ENCODE measurements at regions not wholly inside any gene's neighbourhood (a gene's known extent, or its start where the extent isn't known, plus 50 kb on each side); places are given as distances from the start of the nearest gene placed in this dataset.

DNA sequence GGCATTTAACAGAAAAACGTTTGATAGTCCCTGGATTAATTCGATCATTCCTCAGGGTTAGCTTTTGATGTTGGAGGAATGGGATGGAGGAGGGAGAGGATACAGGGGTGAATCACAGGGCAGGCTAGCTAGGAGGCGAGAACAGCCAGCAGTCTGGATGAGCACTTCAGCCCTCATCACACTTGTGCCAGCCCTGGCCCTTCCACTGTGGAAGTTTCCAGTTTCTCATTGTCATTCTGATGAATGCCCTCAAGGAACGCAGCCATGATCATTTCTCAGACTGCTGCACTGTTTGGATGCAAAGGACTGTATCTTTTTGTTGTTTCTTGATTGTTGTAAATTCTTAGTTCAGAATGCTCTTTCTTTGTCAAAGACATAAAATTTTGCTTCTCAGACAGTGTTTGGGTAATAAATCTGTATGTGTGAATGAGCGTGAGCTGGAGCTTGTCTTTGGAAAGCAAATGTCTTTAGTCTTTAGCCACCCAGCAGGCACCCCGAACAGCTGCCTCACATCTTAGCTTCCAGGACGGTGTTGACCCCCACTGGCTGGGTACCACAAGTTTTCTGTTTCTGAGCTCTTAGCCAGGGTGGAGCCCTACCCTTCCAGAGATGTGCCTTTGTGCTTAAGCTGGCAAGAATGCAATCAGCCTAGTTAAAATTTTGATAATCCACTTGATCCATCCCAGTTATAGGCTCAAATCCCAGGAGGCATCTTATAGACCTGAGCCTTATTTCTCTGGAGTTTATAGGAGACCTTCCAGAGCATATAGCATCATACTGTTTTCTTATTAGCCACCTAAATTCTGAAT, 121.1 kb downstream of the PDCD6IP start:
- ChIA-PET POLR2A (no interaction called here), CTCF (interaction anchor here (2.3 kb wide), 1 partner anchor 11 kb away, joined by 5 read pairs; no protein-coding TSS in a partner anchor)
- H3K36me3 ChIP-seq (ENCODE audit: control insufficient read depth in 4 of 4, insufficient read depth in 4 of 4, low read length in 3 of 4) = no peaks in the 10 kb centered on the region
- no peak for DNase-seq
- peaks cover 0 to 3% (median 0%) of the 10 kb centered on the region in 5 experiments for H3K9me3 ChIP-seq (ENCODE audit: control extremely low read depth in 1 of 5, control insufficient read depth in 4 of 5, insufficient read depth in 2 of 5, low read depth in 1 of 5, low read length in 4 of 5)
- no peaks in the 10 kb centered on the region for H3K27me3 ChIP-seq (replicated peaks in 2 of 5; ENCODE audit: control insufficient read depth in 4 of 5, insufficient read depth in 5 of 5, low read length in 4 of 5)
- 92% methylated on average over 4 of the region's 7 CpGs for WGBS (ENCODE audit: insufficient coverage)
- no peak overlapping the region for H3K27ac ChIP-seq (ENCODE audit: insufficient read depth in 1 of 2, low read depth in 1 of 2, low read length in 2 of 2, poor library complexity in 1 of 2, severe bottlenecking in 2 of 2)
- no peak overlapping the region for H3K4me3 ChIP-seq (ENCODE audit: control insufficient read depth in 1 of 7, extremely low read depth in 1 of 7, insufficient read depth in 4 of 7, low read depth in 2 of 7, low read length in 6 of 7)
- H3K4me1 ChIP-seq (ENCODE audit: control extremely low read depth in 1 of 4, control insufficient read depth in 4 of 4, insufficient read depth in 4 of 4, low read length in 3 of 4) = peaks cover 11 to 37% (median 31%) of the 10 kb centered on the region in 4 experiments

DNA sequence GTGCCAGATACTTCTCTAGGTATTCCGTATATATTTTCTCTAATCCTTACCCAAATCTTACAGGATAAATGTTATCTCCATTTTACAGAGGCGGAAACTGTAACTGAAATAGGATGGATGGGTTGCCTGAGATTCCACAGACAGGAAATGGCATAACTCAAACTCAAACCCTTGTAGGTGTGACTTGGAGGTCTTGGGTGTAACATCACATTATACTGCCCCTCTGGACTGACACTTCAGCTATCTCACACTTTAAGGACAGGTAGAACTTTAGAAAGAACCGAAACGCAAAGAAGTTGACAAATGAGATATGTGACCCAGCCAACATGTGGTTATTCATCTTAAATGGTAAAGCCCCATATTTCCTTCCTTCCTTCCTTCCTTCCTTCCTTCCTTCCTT, 122.1 kb downstream of the PDCD6IP start:
- WGBS (ENCODE audit: insufficient coverage) = no CpG with 5 or more reads among the region's 4 CpGs
- H3K4me1 ChIP-seq (ENCODE audit: control extremely low read depth in 1 of 4, control insufficient read depth in 4 of 4, insufficient read depth in 4 of 4, low read length in 3 of 4) = peaks cover 11 to 37% (median 25%) of the 10 kb centered on the region in 4 experiments
- POLR2A ChIA-PET = no interaction called here
- H3K27ac ChIP-seq (ENCODE audit: insufficient read depth in 1 of 2, low read depth in 1 of 2, low read length in 2 of 2, poor library complexity in 1 of 2, severe bottlenecking in 2 of 2) = no peak overlapping the region
- CTCF ChIA-PET = interaction anchor here (0.9 to 2.3 kb wide), 2 partner anchors 10 to 12 kb away, joined by 3 to 5 read pairs; no protein-coding TSS in a partner anchor
- no peak overlapping the region for H3K4me3 ChIP-seq (ENCODE audit: control insufficient read depth in 1 of 7, extremely low read depth in 1 of 7, insufficient read depth in 4 of 7, low read depth in 2 of 7, low read length in 6 of 7)
- peaks cover 0 to 3% (median 0%) of the 10 kb centered on the region in 5 experiments for H3K9me3 ChIP-seq (ENCODE audit: control extremely low read depth in 1 of 5, control insufficient read depth in 4 of 5, insufficient read depth in 2 of 5, low read depth in 1 of 5, low read length in 4 of 5)
- no peaks in the 10 kb centered on the region for H3K36me3 ChIP-seq (ENCODE audit: control insufficient read depth in 4 of 4, insufficient read depth in 4 of 4, low read length in 3 of 4)
- DNase-seq = no peak
- H3K27me3 ChIP-seq (replicated peaks in 2 of 5; ENCODE audit: control insufficient read depth in 4 of 5, insufficient read depth in 5 of 5, low read length in 4 of 5) = no peaks in the 10 kb centered on the region

DNA sequence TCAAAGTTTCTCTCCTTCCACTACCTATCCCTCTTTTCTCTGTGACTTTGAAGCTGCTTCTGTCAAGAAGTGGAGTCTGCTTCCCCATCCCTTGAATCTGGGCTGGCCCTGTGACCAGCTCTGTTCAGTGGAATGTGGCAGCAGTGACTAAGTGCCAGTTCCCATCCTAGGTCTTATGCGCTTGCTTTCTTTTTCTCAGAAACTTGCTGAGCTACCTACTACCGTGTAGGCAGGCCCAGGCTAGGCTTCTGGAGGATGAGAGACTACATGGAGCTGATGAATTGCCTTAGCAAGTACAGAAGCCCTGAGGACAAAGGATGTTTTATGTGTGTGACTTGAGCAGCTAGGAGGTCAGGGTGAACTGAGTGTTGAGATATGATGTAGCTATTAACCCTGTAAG, 123.2 kb downstream of the PDCD6IP start:
- WGBS (ENCODE audit: insufficient coverage) = 92% methylated on average over 2 of the region's 2 CpGs
- CTCF ChIA-PET = no interaction called here

DNA sequence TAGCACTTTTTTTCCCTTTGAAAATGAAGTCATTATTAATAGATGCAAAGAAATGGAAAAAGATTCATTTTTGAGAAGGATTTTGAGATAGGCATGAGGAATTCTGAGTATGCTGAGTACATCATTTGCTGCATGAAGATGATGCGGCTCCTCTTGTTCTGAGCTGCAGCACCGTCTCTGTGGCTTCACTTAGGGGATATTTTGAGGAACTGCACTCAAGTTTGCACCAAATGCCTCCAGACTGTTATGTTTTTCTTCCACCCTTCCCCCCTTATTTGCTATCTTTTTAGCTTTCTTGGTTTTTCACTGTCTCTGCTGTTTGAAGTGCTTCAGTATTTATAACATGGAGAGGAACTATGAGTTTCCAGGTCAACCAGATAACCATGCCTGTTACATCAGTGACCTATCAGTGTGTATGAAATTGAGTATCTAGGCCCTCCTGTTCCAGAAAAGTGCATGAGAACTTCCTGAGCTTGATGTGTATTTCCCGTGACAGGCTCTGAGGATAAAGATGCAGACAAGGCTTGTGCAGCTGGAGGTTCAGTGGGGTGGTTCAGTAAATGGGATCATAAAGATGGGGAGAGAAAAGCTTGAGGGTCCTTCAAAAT, 128.7 kb downstream of the PDCD6IP start:
- 60% methylated on average over 1 of the region's 3 CpGs for WGBS (ENCODE audit: insufficient coverage)
- no peak overlapping the region for H3K27ac ChIP-seq (ENCODE audit: insufficient read depth in 1 of 2, low read depth in 1 of 2, low read length in 2 of 2, poor library complexity in 1 of 2, severe bottlenecking in 2 of 2)
- no peak overlapping the region for H3K4me3 ChIP-seq (ENCODE audit: control insufficient read depth in 1 of 7, extremely low read depth in 1 of 7, insufficient read depth in 4 of 7, low read depth in 2 of 7, low read length in 6 of 7)
- no peaks in the 10 kb centered on the region for H3K27me3 ChIP-seq (replicated peaks in 2 of 5; ENCODE audit: control insufficient read depth in 4 of 5, insufficient read depth in 5 of 5, low read length in 4 of 5)
- POLR2A ChIA-PET = no interaction called here
- peak in 1 of 3 donors; percentile 10 for DNase-seq
- CTCF ChIA-PET = interaction anchor here (0.6 to 1.3 kb wide), 3 partner anchors 12 to 43 kb away, joined by 3 read pairs; no protein-coding TSS in a partner anchor
- H3K4me1 ChIP-seq (ENCODE audit: control extremely low read depth in 1 of 4, control insufficient read depth in 4 of 4, insufficient read depth in 4 of 4, low read length in 3 of 4) = no peaks in the 10 kb centered on the region
- H3K9me3 ChIP-seq (ENCODE audit: control extremely low read depth in 1 of 5, control insufficient read depth in 4 of 5, insufficient read depth in 2 of 5, low read depth in 1 of 5, low read length in 4 of 5) = peaks cover 0 to 3% (median 0%) of the 10 kb centered on the region in 5 experiments
- no peaks in the 10 kb centered on the region for H3K36me3 ChIP-seq (ENCODE audit: control insufficient read depth in 4 of 4, insufficient read depth in 4 of 4, low read length in 3 of 4)

More for the DNA sequence above, 123.2 kb downstream of the PDCD6IP start:
- Histone ChIP-seq H3K27me3 (replicated peaks in 2 of 5; ENCODE audit: control insufficient read depth in 4 of 5, insufficient read depth in 5 of 5, low read length in 4 of 5) (no peaks in the 10 kb centered on the region), H3K4me3 (ENCODE audit: control insufficient read depth in 1 of 7, extremely low read depth in 1 of 7, insufficient read depth in 4 of 7, low read depth in 2 of 7, low read length in 6 of 7) (no peak overlapping the region), H3K4me1 (ENCODE audit: control extremely low read depth in 1 of 4, control insufficient read depth in 4 of 4, insufficient read depth in 4 of 4, low read length in 3 of 4) (peaks cover 11 to 37% (median 24%) of the 10 kb centered on the region in 4 experiments), H3K27ac (ENCODE audit: insufficient read depth in 1 of 2, low read depth in 1 of 2, low read length in 2 of 2, poor library complexity in 1 of 2, severe bottlenecking in 2 of 2) (no peak overlapping the region), H3K9me3 (ENCODE audit: control extremely low read depth in 1 of 5, control insufficient read depth in 4 of 5, insufficient read depth in 2 of 5, low read depth in 1 of 5, low read length in 4 of 5) (peaks cover 0 to 3% (median 0%) of the 10 kb centered on the region in 5 experiments), H3K36me3 (ENCODE audit: control insufficient read depth in 4 of 4, insufficient read depth in 4 of 4, low read length in 3 of 4) (no peaks in the 10 kb centered on the region)
- POLR2A ChIA-PET = no interaction called here
- no peak for DNase-seq

DNA sequence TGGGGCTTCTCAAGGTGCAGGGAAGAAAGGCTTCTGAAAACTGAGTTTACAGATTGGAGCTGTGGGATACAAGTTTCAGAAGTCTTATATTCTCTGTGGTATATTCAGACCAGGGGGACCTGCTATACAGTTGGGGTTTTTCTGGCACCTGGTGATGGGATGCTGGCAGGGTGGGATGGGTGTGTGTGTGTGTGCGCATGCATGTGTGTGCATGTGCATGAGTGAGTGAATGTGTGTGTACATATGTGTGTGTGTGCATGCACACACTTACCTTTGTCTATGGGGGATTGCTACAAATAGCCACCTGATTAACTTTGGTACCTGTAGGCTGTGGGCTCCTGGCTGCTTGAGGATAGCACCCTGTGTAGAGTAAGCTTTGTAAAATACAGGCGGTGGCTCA, 131.4 kb downstream of the PDCD6IP start:
- no peak for DNase-seq
- CTCF ChIA-PET = interaction anchor here (1.1 to 2.2 kb wide), 2 partner anchors 10 to 14 kb away, joined by 3 to 5 read pairs; no protein-coding TSS in a partner anchor
- Histone ChIP-seq H3K9me3 (ENCODE audit: control extremely low read depth in 1 of 5, control insufficient read depth in 4 of 5, insufficient read depth in 2 of 5, low read depth in 1 of 5, low read length in 4 of 5) (no peaks in the 10 kb centered on the region), H3K27ac (ENCODE audit: insufficient read depth in 1 of 2, low read depth in 1 of 2, low read length in 2 of 2, poor library complexity in 1 of 2, severe bottlenecking in 2 of 2) (no peak overlapping the region), H3K4me1 (ENCODE audit: control extremely low read depth in 1 of 4, control insufficient read depth in 4 of 4, insufficient read depth in 4 of 4, low read length in 3 of 4) (peaks cover 0 to 3% (median under 1%) of the 10 kb centered on the region in 4 experiments), H3K4me3 (ENCODE audit: control insufficient read depth in 1 of 7, extremely low read depth in 1 of 7, insufficient read depth in 4 of 7, low read depth in 2 of 7, low read length in 6 of 7) (no peak overlapping the region), H3K36me3 (ENCODE audit: control insufficient read depth in 4 of 4, insufficient read depth in 4 of 4, low read length in 3 of 4) (no peaks in the 10 kb centered on the region), H3K27me3 (replicated peaks in 2 of 5; ENCODE audit: control insufficient read depth in 4 of 5, insufficient read depth in 5 of 5, low read length in 4 of 5) (no peaks in the 10 kb centered on the region)
- WGBS (ENCODE audit: insufficient coverage) = 90% methylated on average over 2 of the region's 2 CpGs
- POLR2A ChIA-PET = no interaction called here

DNA sequence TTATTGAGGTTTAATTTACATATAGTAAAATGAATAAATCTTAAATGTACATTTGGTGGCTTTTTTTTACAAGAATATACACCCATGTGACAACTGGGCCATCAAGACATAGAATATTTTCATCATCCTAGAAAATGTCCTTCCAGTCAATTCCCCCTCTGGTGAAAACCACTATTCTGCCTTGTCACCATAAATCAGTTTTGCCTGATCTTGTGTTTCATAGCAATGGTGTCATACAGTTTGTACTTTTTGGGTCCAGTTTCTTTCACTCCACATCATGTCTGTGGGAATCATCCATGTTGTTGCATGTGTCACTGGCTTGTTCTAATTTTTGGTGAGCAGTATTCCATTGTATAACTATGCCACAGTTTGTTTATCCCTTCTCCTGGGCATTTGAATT, 133.1 kb downstream of the PDCD6IP start:
- Histone ChIP-seq H3K27me3 (replicated peaks in 2 of 5; ENCODE audit: control insufficient read depth in 4 of 5, insufficient read depth in 5 of 5, low read length in 4 of 5) (no peaks in the 10 kb centered on the region), H3K4me3 (ENCODE audit: control insufficient read depth in 1 of 7, extremely low read depth in 1 of 7, insufficient read depth in 4 of 7, low read depth in 2 of 7, low read length in 6 of 7) (no peak overlapping the region), H3K36me3 (ENCODE audit: control insufficient read depth in 4 of 4, insufficient read depth in 4 of 4, low read length in 3 of 4) (no peaks in the 10 kb centered on the region), H3K9me3 (ENCODE audit: control extremely low read depth in 1 of 5, control insufficient read depth in 4 of 5, insufficient read depth in 2 of 5, low read depth in 1 of 5, low read length in 4 of 5) (no peaks in the 10 kb centered on the region), H3K27ac (ENCODE audit: insufficient read depth in 1 of 2, low read depth in 1 of 2, low read length in 2 of 2, poor library complexity in 1 of 2, severe bottlenecking in 2 of 2) (no peak overlapping the region), H3K4me1 (ENCODE audit: control extremely low read depth in 1 of 4, control insufficient read depth in 4 of 4, insufficient read depth in 4 of 4, low read length in 3 of 4) (peaks cover 0 to 3% (median under 1%) of the 10 kb centered on the region in 4 experiments)
- DNase-seq = no peak
- CTCF ChIA-PET = interaction anchor here (1.1 to 2.2 kb wide), 2 partner anchors 9 to 12 kb away, joined by 3 to 5 read pairs; no protein-coding TSS in a partner anchor
- POLR2A ChIA-PET = no interaction called here
